ENCODE measurements at regions not wholly inside any gene's neighbourhood (a gene's known extent, or its start where the extent isn't known, plus 50 kb on each side); places are given as distances from the start of the nearest gene placed in this dataset.

GRCh38 chr12:43221216-43221615 is 330.8 kb downstream of the ADAMTS20 start:
- H2BK5ac ChIP-seq (ENCODE audit: low read depth, low read length, poor library complexity, severe bottlenecking) = no peak overlapping the region
- WGBS = 86% methylated on average over 4 of the region's 4 CpGs
- no peaks in the 10 kb centered on the region for H3K79me1 ChIP-seq (replicated peaks; ENCODE audit: low read length, poor library complexity, severe bottlenecking)
- no peak overlapping the region for H3K9ac ChIP-seq (ENCODE audit: low read length)
- peak overlapping the region; percentile 98 for H2AK5ac ChIP-seq (ENCODE audit: low read length, severe bottlenecking)
- H3K4me3 ChIP-seq (ENCODE audit: insufficient read depth in 1 of 2, low read depth in 1 of 2, low read length in 2 of 2) = no peak overlapping the region
- no peak for DNase-seq
- H2AFZ ChIP-seq (ENCODE audit: low read depth, low read length) = no peak overlapping the region
- H3K14ac ChIP-seq (ENCODE audit: low read length in 2 of 2) = no peak overlapping the region
- H3K27me3 ChIP-seq (ENCODE audit: control insufficient read depth in 1 of 2, insufficient read depth in 1 of 2, low read length in 2 of 2) = no peaks in the 10 kb centered on the region
- H3K27ac ChIP-seq (ENCODE audit: low read length, poor library complexity, severe bottlenecking) = no peak overlapping the region
- peaks cover 4% of the 10 kb centered on the region for H3K4me1 ChIP-seq (ENCODE audit: control insufficient read depth, insufficient read depth, low read depth, low read length)
- no peak overlapping the region for H2BK120ac ChIP-seq (ENCODE audit: low read depth, low read length)
- no peak overlapping the region for H3K4ac ChIP-seq (ENCODE audit: low read depth in 1 of 2, low read length in 2 of 2)
- no peak overlapping the region for H3K4me2 ChIP-seq (ENCODE audit: low read length, poor library complexity, severe bottlenecking)
- no peak overlapping the region for H2BK12ac ChIP-seq (ENCODE audit: low read length in 2 of 2)
- H3K9me3 ChIP-seq (ENCODE audit: control insufficient read depth, low read length) = no peaks in the 10 kb centered on the region
- no peak overlapping the region for H3K23ac ChIP-seq (ENCODE audit: low read length in 2 of 2)
- H2BK15ac ChIP-seq (ENCODE audit: low read depth, poor library complexity, severe bottlenecking) = peak overlapping the region; percentile 48
- H3K18ac ChIP-seq (ENCODE audit: low read depth in 1 of 2, low read length in 2 of 2) = peak overlapping the region in 1 of 2 experiments; percentile 43
- H3K36me3 ChIP-seq (ENCODE audit: control insufficient read depth in 1 of 2, insufficient read depth in 2 of 2, low read depth in 1 of 2, low read length in 2 of 2) = no peaks in the 10 kb centered on the region
- H4K8ac ChIP-seq (ENCODE audit: low read length) = no peak overlapping the region
- H4K91ac ChIP-seq (ENCODE audit: low read length) = no peak overlapping the region

DNA sequence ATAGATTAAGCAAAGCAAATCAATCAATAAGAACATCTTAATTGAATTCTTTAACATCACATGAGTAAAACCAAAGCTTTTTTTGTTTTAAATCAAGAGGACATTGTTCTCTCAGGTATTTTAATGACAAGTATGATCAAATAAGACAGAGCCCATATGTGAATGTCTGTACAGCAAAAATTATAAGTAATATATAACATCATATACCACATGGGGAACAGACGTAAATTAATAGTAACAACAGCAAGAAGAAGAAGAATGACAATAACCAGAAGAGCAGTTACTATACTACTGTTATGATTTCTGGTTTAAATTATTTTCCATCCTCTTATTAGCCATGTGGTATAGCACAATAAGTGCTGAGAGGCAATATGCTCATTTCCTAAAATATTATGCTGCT is 335.5 kb downstream of the ADAMTS20 start:
- H3K4ac ChIP-seq (ENCODE audit: low read depth in 1 of 2, low read length in 2 of 2) = no peak overlapping the region
- no peaks in the 10 kb centered on the region for H3K27me3 ChIP-seq (ENCODE audit: control insufficient read depth in 1 of 2, insufficient read depth in 1 of 2, low read length in 2 of 2)
- no peak overlapping the region for H3K27ac ChIP-seq (ENCODE audit: low read length, poor library complexity, severe bottlenecking)
- H2AFZ ChIP-seq (ENCODE audit: low read depth, low read length) = no peak overlapping the region
- H2AK5ac ChIP-seq (ENCODE audit: low read length, severe bottlenecking) = no peak overlapping the region
- no peaks in the 10 kb centered on the region for H3K36me3 ChIP-seq (ENCODE audit: control insufficient read depth in 1 of 2, insufficient read depth in 2 of 2, low read depth in 1 of 2, low read length in 2 of 2)
- H2BK12ac ChIP-seq (ENCODE audit: low read length in 2 of 2) = no peak overlapping the region
- no peak overlapping the region for H3K14ac ChIP-seq (ENCODE audit: low read length in 2 of 2)
- no peak overlapping the region for H4K8ac ChIP-seq (ENCODE audit: low read length)
- H2BK5ac ChIP-seq (ENCODE audit: low read depth, low read length, poor library complexity, severe bottlenecking) = no peak overlapping the region
- H3K4me1 ChIP-seq (ENCODE audit: control insufficient read depth, insufficient read depth, low read depth, low read length) = peaks cover 4% of the 10 kb centered on the region
- H3K23ac ChIP-seq (ENCODE audit: low read length in 2 of 2) = no peak overlapping the region
- H3K4me2 ChIP-seq (ENCODE audit: low read length, poor library complexity, severe bottlenecking) = no peak overlapping the region
- no peak overlapping the region for H4K91ac ChIP-seq (ENCODE audit: low read length)
- no peak overlapping the region for H3K9ac ChIP-seq (ENCODE audit: low read length)
- H3K18ac ChIP-seq (ENCODE audit: low read depth in 1 of 2, low read length in 2 of 2) = no peak overlapping the region
- H3K4me3 ChIP-seq (ENCODE audit: insufficient read depth in 1 of 2, low read depth in 1 of 2, low read length in 2 of 2) = no peak overlapping the region
- no peaks in the 10 kb centered on the region for H3K79me1 ChIP-seq (replicated peaks; ENCODE audit: low read length, poor library complexity, severe bottlenecking)
- DNase-seq = no peak
- no peaks in the 10 kb centered on the region for H3K9me3 ChIP-seq (ENCODE audit: control insufficient read depth, low read length)
- H2BK15ac ChIP-seq (ENCODE audit: low read depth, poor library complexity, severe bottlenecking) = no peak overlapping the region
- WGBS = no CpG with 5 or more reads among the region's 1 CpG
- no peak overlapping the region for H2BK120ac ChIP-seq (ENCODE audit: low read depth, low read length)

- no peaks in the 10 kb centered on the region for H3K27me3 ChIP-seq (ENCODE audit: control insufficient read depth in 1 of 2, insufficient read depth in 1 of 2, low read length in 2 of 2)
- no peak overlapping the region for H2BK120ac ChIP-seq (ENCODE audit: low read depth, low read length)
- no peaks in the 10 kb centered on the region for H3K36me3 ChIP-seq (ENCODE audit: control insufficient read depth in 1 of 2, insufficient read depth in 2 of 2, low read depth in 1 of 2, low read length in 2 of 2)
- no peak overlapping the region for H3K9ac ChIP-seq (ENCODE audit: low read length)
- H4K8ac ChIP-seq (ENCODE audit: low read length) = no peak overlapping the region
- H3K4ac ChIP-seq (ENCODE audit: low read depth in 1 of 2, low read length in 2 of 2) = no peak overlapping the region
- no peaks in the 10 kb centered on the region for H3K9me3 ChIP-seq (ENCODE audit: control insufficient read depth, low read length)
- WGBS = 100% methylated on average over 3 of the region's 5 CpGs
- H3K18ac ChIP-seq (ENCODE audit: low read depth in 1 of 2, low read length in 2 of 2) = no peak overlapping the region
- H3K14ac ChIP-seq (ENCODE audit: low read length in 2 of 2) = no peak overlapping the region
- H3K4me2 ChIP-seq (ENCODE audit: low read length, poor library complexity, severe bottlenecking) = no peak overlapping the region
- H2AFZ ChIP-seq (ENCODE audit: low read depth, low read length) = no peak overlapping the region
- H2AK5ac ChIP-seq (ENCODE audit: low read length, severe bottlenecking) = peak overlapping the region; percentile 5
- no peak overlapping the region for H3K4me3 ChIP-seq (ENCODE audit: insufficient read depth in 1 of 2, low read depth in 1 of 2, low read length in 2 of 2)
- H3K23ac ChIP-seq (ENCODE audit: low read length in 2 of 2) = no peak overlapping the region
- H2BK12ac ChIP-seq (ENCODE audit: low read length in 2 of 2) = no peak overlapping the region
- H4K91ac ChIP-seq (ENCODE audit: low read length) = no peak overlapping the region
- H3K27ac ChIP-seq (ENCODE audit: low read length, poor library complexity, severe bottlenecking) = no peak overlapping the region
- H2BK15ac ChIP-seq (ENCODE audit: low read depth, poor library complexity, severe bottlenecking) = no peak overlapping the region
- DNase-seq = no peak
- no peak overlapping the region for H2BK5ac ChIP-seq (ENCODE audit: low read depth, low read length, poor library complexity, severe bottlenecking)
- no peaks in the 10 kb centered on the region for H3K79me1 ChIP-seq (replicated peaks; ENCODE audit: low read length, poor library complexity, severe bottlenecking)
- H3K4me1 ChIP-seq (ENCODE audit: control insufficient read depth, insufficient read depth, low read depth, low read length) = peaks cover 1% of the 10 kb centered on the region
These were observed 337.8 kb downstream of the ADAMTS20 start for GRCh38 chr12:43214166-43214565.

DNA sequence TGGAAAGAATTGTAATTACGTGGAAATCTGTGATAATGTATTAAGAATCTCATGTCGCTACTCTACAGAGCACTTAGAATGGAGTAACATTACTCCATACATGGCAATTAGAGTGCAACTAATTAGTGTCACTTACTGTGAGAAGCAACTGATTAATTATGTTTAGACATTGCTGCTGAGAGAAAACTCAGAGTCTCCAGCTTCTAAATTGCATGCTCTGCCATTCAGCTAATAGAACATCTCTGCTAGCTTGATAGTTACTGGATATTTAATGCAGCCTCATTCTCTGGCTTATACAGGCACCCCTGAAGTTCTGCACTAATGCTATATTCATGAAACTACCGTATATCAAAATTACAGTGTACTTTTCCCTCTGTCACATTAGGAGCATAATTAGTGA is 338.4 kb downstream of the ADAMTS20 start:
- Histone ChIP-seq H4K8ac (ENCODE audit: low read length) (no peak overlapping the region), H3K27me3 (ENCODE audit: control insufficient read depth in 1 of 2, insufficient read depth in 1 of 2, low read length in 2 of 2) (no peaks in the 10 kb centered on the region), H3K4ac (ENCODE audit: low read depth in 1 of 2, low read length in 2 of 2) (no peak overlapping the region), H3K23ac (ENCODE audit: low read length in 2 of 2) (no peak overlapping the region), H2BK120ac (ENCODE audit: low read depth, low read length) (no peak overlapping the region), H3K9me3 (ENCODE audit: control insufficient read depth, low read length) (no peaks in the 10 kb centered on the region), H3K4me1 (ENCODE audit: control insufficient read depth, insufficient read depth, low read depth, low read length) (peaks cover 1% of the 10 kb centered on the region), H3K79me1 (replicated peaks; ENCODE audit: low read length, poor library complexity, severe bottlenecking) (no peaks in the 10 kb centered on the region), H3K9ac (ENCODE audit: low read length) (peak overlapping the region; percentile 60), H3K14ac (ENCODE audit: low read length in 2 of 2) (no peak overlapping the region), H2BK15ac (ENCODE audit: low read depth, poor library complexity, severe bottlenecking) (no peak overlapping the region), H3K18ac (ENCODE audit: low read depth in 1 of 2, low read length in 2 of 2) (no peak overlapping the region), H3K36me3 (ENCODE audit: control insufficient read depth in 1 of 2, insufficient read depth in 2 of 2, low read depth in 1 of 2, low read length in 2 of 2) (no peaks in the 10 kb centered on the region), H2BK12ac (ENCODE audit: low read length in 2 of 2) (no peak overlapping the region), H2BK5ac (ENCODE audit: low read depth, low read length, poor library complexity, severe bottlenecking) (no peak overlapping the region), H3K27ac (ENCODE audit: low read length, poor library complexity, severe bottlenecking) (no peak overlapping the region), H2AK5ac (ENCODE audit: low read length, severe bottlenecking) (no peak overlapping the region), H2AFZ (ENCODE audit: low read depth, low read length) (no peak overlapping the region), H4K91ac (ENCODE audit: low read length) (no peak overlapping the region), H3K4me2 (ENCODE audit: low read length, poor library complexity, severe bottlenecking) (no peak overlapping the region), H3K4me3 (ENCODE audit: insufficient read depth in 1 of 2, low read depth in 1 of 2, low read length in 2 of 2) (no peak overlapping the region)
- DNase-seq = no peak
- WGBS = 86% methylated on average over 1 of the region's 3 CpGs
